DND-41 (cell line): ENCODE measurements at regions not wholly inside any gene's neighbourhood (a gene's known extent, or its start where the extent isn't known, plus 50 kb on each side); places are given as distances from the start of the nearest gene placed in this dataset.

Experiments used
- ATAC-seq: fragments of 200-7000 bp; cut with Tn5 transposase; 3 replicates; pipeline ENCODE4 v1.9.1; 2021; ENCODE audit warnings: low read depth; ENCODE audit not compliant: insufficient read depth
- DNase-seq: peaks from one replicate; pipeline ENCODE4 v3.0.0-alpha.2; 2020
- H2AFZ ChIP-seq: 2 replicates; pipeline ENCODE4 v1.6.0; 2012; ENCODE audit warnings: low read depth, low read length
- H3K27ac ChIP-seq: 2 replicates; pipeline ENCODE4 v1.5.1; 2012; ENCODE audit warnings: low read length, inconsistent platforms
- H3K27me3 ChIP-seq: fragments of 200-600 bp; sonication (generic); 2 replicates; pipeline ENCODE4 v1.6.0; 2012; ENCODE audit warnings: low read length, mild to moderate bottlenecking, inconsistent platforms; ENCODE audit not compliant: insufficient read depth, poor library complexity
- H3K36me3 ChIP-seq: 2 replicates; pipeline ENCODE4 v1.5.1; 2012; ENCODE audit warnings: low read length, inconsistent platforms; ENCODE audit not compliant: insufficient read depth
- H3K4me1 ChIP-seq: 2 replicates; pipeline ENCODE4 v1.5.1; 2012; ENCODE audit warnings: mild to moderate bottlenecking, low read length; ENCODE audit not compliant: insufficient read depth
- H3K4me2 ChIP-seq: 2 replicates; pipeline ENCODE4 v1.6.0; 2012; ENCODE audit warnings: mild to moderate bottlenecking, moderate library complexity, low read length, inconsistent platforms; ENCODE audit not compliant: insufficient read depth
- H3K4me3 ChIP-seq, 2 experiments: fragments of 200-600 bp in 1 of 2; shearing (Covaris generic) in 1 of 2; 2 replicates each; pipeline ENCODE4 v1.5.1; 2012 to 2016; ENCODE audit warnings: inconsistent platforms in 2 of 2, low read length in 2 of 2, mild to moderate bottlenecking in 2 of 2, low read depth in 1 of 2, moderate library complexity in 1 of 2
- H3K79me2 ChIP-seq: 2 replicates; pipeline ENCODE4 v1.6.0; 2012; ENCODE audit warnings: low read length, inconsistent platforms; ENCODE audit not compliant: insufficient read depth
- H3K9ac ChIP-seq: 2 replicates; pipeline ENCODE4 v1.6.0; 2012; ENCODE audit warnings: low read depth, mild to moderate bottlenecking, inconsistent platforms, low read length, moderate library complexity
- H3K9me3 ChIP-seq: 2 replicates; pipeline ENCODE4 v1.5.1; 2012; ENCODE audit warnings: low read length, moderate library complexity, mild to moderate bottlenecking, inconsistent platforms; ENCODE audit not compliant: insufficient read depth, severe bottlenecking
- H4K20me1 ChIP-seq: 2 replicates; pipeline ENCODE4 v1.6.0; 2012; ENCODE audit warnings: low read length; ENCODE audit not compliant: insufficient read depth
- CTCF ChIP-seq: IDR thresholded peaks from 2 replicates; pipeline ENCODE4 v1.5.1; 2012; ENCODE audit warnings: borderline replicate concordance, low read length, moderate library complexity, mild to moderate bottlenecking; ENCODE audit not compliant: poor library complexity, severe bottlenecking; ENCODE audit errors: extremely low read depth
- EZH2 ChIP-seq: IDR thresholded peaks from 3 replicates; pipeline ENCODE4 v1.6.1; 2012; ENCODE audit warnings: borderline replicate concordance, low read depth, mild to moderate bottlenecking, moderate library complexity, low read length, inconsistent platforms; ENCODE audit not compliant: severe bottlenecking

DNA sequence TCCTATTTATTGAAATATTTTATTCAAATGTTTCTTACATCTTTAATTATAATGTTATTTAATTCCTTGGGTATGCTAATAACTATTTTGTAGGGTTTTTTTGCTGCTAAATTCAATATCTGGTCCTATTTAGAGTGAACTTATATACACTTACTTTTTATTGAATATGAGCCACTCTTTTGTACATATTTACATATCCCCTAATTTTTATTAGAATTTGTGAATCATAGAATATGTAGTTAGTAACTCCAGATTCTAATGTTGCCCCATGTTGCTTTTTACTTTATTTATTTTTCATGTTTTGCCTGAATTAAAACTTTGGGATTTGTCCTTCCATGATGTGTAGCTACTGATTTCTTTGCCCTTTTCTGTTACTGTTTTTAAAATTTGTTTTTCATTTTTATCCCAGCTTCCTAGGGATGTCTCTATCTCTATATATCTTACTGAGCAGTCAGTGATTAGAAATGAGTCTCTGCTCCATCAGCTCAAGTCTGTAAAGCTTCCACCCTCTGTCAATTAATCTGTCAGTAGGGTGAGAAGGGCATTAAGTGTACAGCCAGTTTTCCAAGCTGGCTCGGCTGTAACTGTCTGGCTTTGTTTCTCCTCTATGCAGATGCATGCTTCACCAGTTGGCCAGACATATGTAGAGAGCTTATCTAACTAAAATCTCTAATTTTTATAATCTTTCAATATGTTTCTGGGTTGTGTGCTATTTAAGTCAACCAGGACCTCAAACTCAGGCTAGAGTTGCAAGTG, 256.9 kb downstream of the CDH19 start:
- Histone ChIP-seq H4K20me1 (no peaks in the 10 kb centered on the region), H3K9me3 (no peaks in the 10 kb centered on the region), H3K27ac (no peak overlapping the region), H3K4me2 (no peak overlapping the region), H3K36me3 (no peaks in the 10 kb centered on the region), H3K79me2 (no peaks in the 10 kb centered on the region), H3K9ac (no peak overlapping the region), H2AFZ (no peak overlapping the region), H3K27me3 (no peaks in the 10 kb centered on the region), H3K4me1 (no peaks in the 10 kb centered on the region), H3K4me3 (no peak overlapping the region)
- DNase-seq (no peak), ATAC-seq (no peak)
- no peak for TF ChIP-seq CTCF
- no peak for TF ChIP-seq EZH2

GRCh38 chr18:66344227-66344626, 259.7 kb downstream of the CDH19 start:
- H2AFZ ChIP-seq: no peak overlapping the region
- H3K79me2 ChIP-seq: no peaks in the 10 kb centered on the region
- no peak overlapping the region for H3K4me2 ChIP-seq
- H4K20me1 ChIP-seq: no peaks in the 10 kb centered on the region
- H3K36me3 ChIP-seq: no peaks in the 10 kb centered on the region
- H3K4me3 ChIP-seq: no peak overlapping the region
- ATAC-seq (no peak), DNase-seq (no peak)
- H3K27ac ChIP-seq: no peak overlapping the region
- no peaks in the 10 kb centered on the region for H3K4me1 ChIP-seq
- TF ChIP-seq EZH2 (no peak), CTCF (no peak)
- no peaks in the 10 kb centered on the region for H3K27me3 ChIP-seq
- H3K9ac ChIP-seq: no peak overlapping the region
- no peaks in the 10 kb centered on the region for H3K9me3 ChIP-seq

GRCh38 chr18:66342577-66342976, 261.3 kb downstream of the CDH19 start:
- Histone ChIP-seq H2AFZ (no peak overlapping the region), H3K36me3 (no peaks in the 10 kb centered on the region), H3K27me3 (no peaks in the 10 kb centered on the region), H3K4me1 (no peaks in the 10 kb centered on the region), H3K4me3 (no peak overlapping the region), H4K20me1 (no peaks in the 10 kb centered on the region), H3K9ac (no peak overlapping the region), H3K4me2 (no peak overlapping the region), H3K9me3 (no peaks in the 10 kb centered on the region), H3K27ac (no peak overlapping the region), H3K79me2 (no peaks in the 10 kb centered on the region)
- no peak for DNase-seq
- no peak for ATAC-seq
- TF ChIP-seq CTCF (no peak), EZH2 (no peak)
